ENCODE measurements at regions not wholly inside any gene's neighbourhood (a gene's known extent, or its start where the extent isn't known, plus 50 kb on each side); places are given as distances from the start of the nearest gene placed in this dataset.

GRCh38 chr2:241924069-241924908, 54.8 kb downstream of the RTP5 start:
- DNase-seq (ENCODE audit: low spot score), result no peak

GRCh38 chr2:241924909-241925250, 55.4 kb downstream of the RTP5 start:
- DNase-seq (ENCODE audit: low spot score), result no peak

GRCh38 chr2:241925277-241925676, 55.7 kb downstream of the RTP5 start:
- DNase-seq (ENCODE audit: low spot score), result no peak

- no peak for DNase-seq (ENCODE audit: low spot score)
These were observed 56.4 kb downstream of the RTP5 start for GRCh38 chr2:241925821-241926441.

DNA sequence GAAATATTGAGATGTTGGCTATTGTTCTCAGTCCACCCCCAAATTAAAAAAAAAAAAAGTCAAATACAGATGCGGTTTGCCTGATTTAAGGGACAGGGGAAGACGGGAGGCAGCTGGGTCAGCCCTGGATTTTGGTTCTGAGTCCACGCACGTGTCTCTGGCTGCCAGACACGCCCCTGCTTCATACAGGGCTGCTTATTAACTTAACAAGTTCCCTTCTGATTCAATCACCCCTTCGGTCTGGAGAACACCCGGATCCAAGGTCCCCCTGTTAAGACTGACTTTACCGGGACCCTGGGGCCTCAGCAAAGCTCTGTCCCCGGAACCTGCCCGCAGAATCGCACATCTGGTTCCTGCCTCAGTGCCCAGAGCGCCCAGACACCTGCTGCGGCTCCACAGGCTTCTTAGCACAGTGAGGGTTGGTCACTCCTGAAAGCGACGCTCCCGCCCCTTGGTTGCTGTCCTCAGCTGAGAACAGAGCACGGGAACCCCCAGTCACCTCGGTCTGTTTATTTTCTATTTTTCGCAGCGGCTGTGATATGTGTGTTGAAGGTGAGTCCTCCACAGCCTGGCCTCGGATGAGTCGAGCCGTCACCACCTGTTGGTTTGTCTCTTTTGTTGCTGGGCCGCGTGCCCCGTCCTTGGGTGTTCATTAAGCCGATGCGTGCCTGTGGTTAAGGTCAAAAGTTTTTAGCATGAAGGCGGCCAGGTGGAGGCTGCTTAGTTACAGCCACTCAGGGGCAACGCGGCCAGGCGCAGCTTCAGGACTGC, 57.2 kb downstream of the RTP5 start:
- no peak for DNase-seq (ENCODE audit: low spot score)

DNA sequence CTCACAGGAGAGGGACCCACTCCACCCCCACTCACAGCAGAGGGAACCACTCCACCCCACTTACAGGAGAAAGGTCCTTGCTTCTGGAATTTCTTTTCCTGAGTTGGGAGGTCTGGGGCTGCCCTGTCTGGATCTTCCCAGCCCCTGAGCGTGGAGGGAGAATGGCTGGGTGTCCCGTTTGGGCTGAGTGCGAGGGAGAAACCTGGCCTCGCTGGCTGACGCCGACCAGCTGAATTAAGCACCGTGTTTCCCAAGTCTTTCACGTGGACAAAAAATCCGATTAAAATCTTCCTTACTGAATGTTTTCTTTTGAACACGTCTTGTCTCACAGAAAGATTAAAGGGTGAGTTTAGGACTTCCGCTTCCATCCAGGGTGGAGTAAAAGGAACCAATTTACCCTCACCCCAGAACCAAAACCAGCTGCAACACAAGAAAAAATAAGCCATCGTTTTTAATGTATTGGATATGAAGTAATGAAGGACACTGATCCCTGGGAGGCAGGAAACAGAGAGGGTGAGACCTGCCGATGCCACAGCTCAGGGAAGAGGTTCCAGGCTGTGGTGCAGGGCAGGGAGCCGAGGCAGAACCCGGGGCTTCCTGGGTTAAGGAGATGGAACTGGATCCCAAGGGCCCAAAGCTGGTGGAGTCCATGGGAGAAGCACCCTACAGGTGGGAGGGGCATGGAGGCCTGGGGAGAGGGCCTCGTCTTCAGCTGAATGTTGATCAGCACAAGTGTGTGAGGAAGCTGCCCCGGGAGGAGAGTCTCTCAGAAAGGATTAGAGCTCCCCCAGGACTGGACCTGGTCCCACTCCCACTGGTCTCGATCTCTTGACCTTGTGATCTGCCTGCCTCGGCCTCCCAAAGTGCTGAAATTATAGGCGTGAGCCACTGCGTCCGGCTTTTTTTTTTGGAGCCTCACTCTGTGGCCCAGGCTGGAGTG, 60.3 kb downstream of the RTP5 start:
- no peak for DNase-seq (ENCODE audit: low spot score)

DNA sequence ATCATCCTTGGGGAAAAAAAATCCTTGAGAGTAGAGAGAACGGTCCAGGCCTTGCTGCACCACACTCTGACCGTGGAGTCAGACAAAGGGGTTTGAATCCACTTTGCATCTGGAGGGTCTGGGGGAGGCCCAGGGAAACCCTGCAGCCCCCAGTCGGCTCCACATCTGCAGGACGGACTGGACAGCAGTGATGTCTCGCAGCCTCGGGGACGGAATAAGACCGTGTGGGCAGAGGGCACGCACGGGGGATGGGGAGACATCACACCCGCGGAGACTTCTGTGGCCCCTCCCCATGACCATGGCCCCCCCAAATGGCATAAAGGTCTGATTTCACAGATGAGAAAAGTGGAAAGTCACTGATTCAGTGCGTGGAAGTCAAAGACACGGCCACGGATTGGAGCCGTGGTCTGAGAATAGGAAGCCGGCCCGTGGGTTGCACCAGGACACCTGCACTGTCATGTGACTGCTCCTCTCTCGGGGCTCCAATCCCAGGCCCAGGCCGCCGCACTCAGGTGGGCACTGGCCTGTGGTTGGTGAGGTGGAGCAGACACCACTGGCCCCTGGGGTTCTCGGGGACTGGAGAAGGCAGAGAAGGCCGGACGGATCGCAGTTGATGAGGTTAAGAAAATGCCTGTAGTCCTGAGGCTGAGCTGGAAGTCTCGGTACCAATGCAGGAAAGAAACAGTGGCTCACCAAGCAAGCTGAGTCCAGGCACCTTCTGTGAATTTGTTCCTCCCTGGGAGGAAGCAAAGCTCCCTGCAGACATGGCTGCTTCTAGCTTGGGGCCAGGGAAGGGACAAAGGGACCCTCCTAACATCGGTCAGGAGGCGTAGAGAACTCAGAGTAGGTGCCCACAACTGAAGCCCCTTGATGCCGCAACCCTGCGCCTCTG, 61.8 kb downstream of the RTP5 start:
- DNase-seq (ENCODE audit: low spot score), result no peak

GRCh38 chr2:241931976-241932898, 62.7 kb downstream of the RTP5 start:
- no peak for DNase-seq (ENCODE audit: low spot score)

DNA sequence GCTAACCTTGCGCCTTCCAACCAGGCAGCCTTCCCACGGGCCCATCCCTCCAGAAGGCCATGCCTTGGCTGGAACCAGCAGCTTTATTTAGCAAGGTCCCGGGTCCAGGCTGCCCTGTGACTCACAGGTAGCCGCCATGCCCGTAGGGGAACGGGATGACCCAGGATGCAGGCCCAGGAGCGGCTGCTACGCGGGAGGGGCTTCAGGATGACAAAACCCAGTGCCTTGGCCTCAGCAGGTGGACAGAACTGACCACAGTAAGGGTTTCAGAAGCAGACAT, 63.3 kb downstream of the RTP5 start:
- no peak for DNase-seq (ENCODE audit: low spot score)

GRCh38 chr2:241933179-241933911, 63.8 kb downstream of the RTP5 start:
- peak; percentile 77 for DNase-seq (ENCODE audit: low spot score)

GRCh38 chr2:241935314-241935713, 65.8 kb downstream of the RTP5 start:
- peak; percentile 66 for DNase-seq (ENCODE audit: low spot score)

DNA sequence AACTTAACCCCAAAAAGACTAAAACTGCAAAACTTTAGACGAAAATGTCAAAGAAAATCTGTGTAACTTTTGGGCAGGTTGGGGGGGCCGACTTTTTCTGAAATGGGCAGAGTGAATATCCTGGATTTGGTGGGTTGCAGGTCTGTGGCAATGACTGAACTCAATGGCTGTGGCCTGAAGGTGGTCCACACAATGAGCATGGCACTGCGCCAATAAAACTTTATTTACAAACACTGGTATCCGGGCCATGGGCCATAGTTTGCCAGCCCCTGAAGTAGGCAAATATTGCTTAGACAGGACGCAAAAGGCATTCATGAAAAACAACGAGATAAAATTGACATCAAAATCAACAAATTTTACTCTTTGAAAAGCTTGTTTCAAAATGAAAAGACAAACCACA, 66.2 kb downstream of the RTP5 start:
- no peak for DNase-seq (ENCODE audit: low spot score)

GRCh38 chr2:241936457-241937133, 67.1 kb downstream of the RTP5 start:
- no peak for DNase-seq (ENCODE audit: low spot score)

DNA sequence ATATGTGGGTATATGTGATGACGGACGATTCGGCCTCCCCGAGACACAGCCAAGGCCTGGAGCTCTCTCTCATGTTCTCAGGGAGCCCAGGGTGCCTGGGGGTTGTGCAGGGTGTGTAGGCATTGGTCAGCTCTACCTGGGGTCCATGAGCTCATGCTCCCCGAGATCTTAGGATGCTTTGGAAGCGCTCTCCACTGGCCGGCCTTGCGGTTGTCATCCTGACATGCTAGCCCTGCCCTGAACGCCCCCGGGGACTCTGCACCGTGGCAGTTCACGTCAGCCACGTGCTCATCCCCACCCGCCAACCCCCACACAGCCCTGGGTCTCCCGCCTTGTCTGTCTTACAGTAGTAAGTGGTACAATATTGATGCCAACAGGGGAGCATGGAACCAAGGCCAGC, 67.8 kb downstream of the RTP5 start:
- DNase-seq (ENCODE audit: low spot score), result no peak

- no peak for DNase-seq (ENCODE audit: low spot score)
These were observed 70.0 kb downstream of the RTP5 start for GRCh38 chr2:241939541-241939940.

DNA sequence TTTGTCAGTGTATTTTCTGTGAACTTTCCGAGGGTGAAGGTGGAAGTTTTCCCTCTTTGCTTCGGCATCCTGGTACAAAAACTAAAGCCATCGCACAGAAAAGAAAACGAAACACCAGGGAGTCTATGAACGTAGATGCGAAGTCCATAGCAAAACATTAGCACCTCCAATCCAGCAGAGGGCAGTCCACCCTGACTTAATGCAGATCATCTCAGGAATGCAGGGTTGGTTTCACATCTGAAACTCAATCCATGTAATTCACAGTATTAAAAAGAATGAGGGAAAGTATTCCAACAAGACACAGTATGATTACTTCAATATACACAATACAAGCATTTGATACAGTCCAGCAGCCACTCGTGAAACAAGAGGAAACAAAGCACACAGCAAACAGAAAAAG, 70.8 kb downstream of the RTP5 start:
- DNase-seq (ENCODE audit: low spot score), result no peak

- no peak for DNase-seq (ENCODE audit: low spot score)
These were observed 72.3 kb downstream of the RTP5 start for GRCh38 chr2:241941691-241942301.
